ENCODE measurements at regions not wholly inside any gene's neighbourhood (a gene's known extent, or its start where the extent isn't known, plus 50 kb on each side); places are given as distances from the start of the nearest gene placed in this dataset.

- DNase-seq (ENCODE audit: low spot score): no peak
- ChIA-PET POLR2A (ENCODE audit: low non-redundant PET) (no interaction called here), CTCF (interaction anchor here (0.5 to 0.6 kb wide), 3 partner anchors 14 to 414 kb away, joined by 3 to 7 read pairs (median 3); no protein-coding TSS in a partner anchor)
- no peak for TF ChIP-seq CTCF (conservative IDR thresholded peaks at IDR 0.05; ENCODE audit: low read depth)
- H3K27ac ChIP-seq: no peak overlapping the region
Measured at GRCh38 chr14:106679776-106680175, 1153.4 kb downstream of the TMEM121 start.

GRCh38 chr14:106681161-106681560 lies 1154.8 kb downstream of the TMEM121 start:
- ChIA-PET CTCF (no interaction called here), POLR2A (ENCODE audit: low non-redundant PET) (no interaction called here)

GRCh38 chr14:106681568-106681967 lies 1155.2 kb downstream of the TMEM121 start:
- no peak for DNase-seq (ENCODE audit: low spot score)
- ChIA-PET POLR2A (ENCODE audit: low non-redundant PET) (no interaction called here), CTCF (no interaction called here)
- no peak overlapping the region for H3K27ac ChIP-seq
- TF ChIP-seq CTCF (conservative IDR thresholded peaks at IDR 0.05; ENCODE audit: low read depth): no peak

More at GRCh38 chr14:106681161-106681560, 1154.8 kb downstream of the TMEM121 start:
- H3K27ac ChIP-seq: no peak overlapping the region
- TF ChIP-seq CTCF (conservative IDR thresholded peaks at IDR 0.05; ENCODE audit: low read depth): no peak
- no peak for DNase-seq (ENCODE audit: low spot score)

GRCh38 chr14:106683631-106684030 lies 1157.2 kb downstream of the TMEM121 start:
- no peak for DNase-seq (ENCODE audit: low spot score)
- ChIA-PET CTCF (no interaction called here), POLR2A (ENCODE audit: low non-redundant PET) (no interaction called here)
- no peak overlapping the region for H3K27ac ChIP-seq
- no peak for TF ChIP-seq CTCF (conservative IDR thresholded peaks at IDR 0.05; ENCODE audit: low read depth)

- no peak overlapping the region for H3K27ac ChIP-seq
Measured at GRCh38 chr14:106686533-106686932, 1160.2 kb downstream of the TMEM121 start.

GRCh38 chr14:106690333-106690891 lies 1164.0 kb downstream of the TMEM121 start:
- no peak overlapping the region for H3K27ac ChIP-seq
- TF ChIP-seq CTCF (conservative IDR thresholded peaks at IDR 0.05; ENCODE audit: low read depth): no peak
- no peak for DNase-seq (ENCODE audit: low spot score)
- ChIA-PET POLR2A (ENCODE audit: low non-redundant PET) (no interaction called here), CTCF (no interaction called here)

More at GRCh38 chr14:106686533-106686932, 1160.2 kb downstream of the TMEM121 start:
- ChIA-PET POLR2A (ENCODE audit: low non-redundant PET) (no interaction called here), CTCF (interaction anchor here (1.0 kb wide), 1 partner anchor 9 kb away, joined by 3 read pairs; no protein-coding TSS in a partner anchor)
- no peak for TF ChIP-seq CTCF (conservative IDR thresholded peaks at IDR 0.05; ENCODE audit: low read depth)
- no peak for DNase-seq (ENCODE audit: low spot score)
